Neural crest cell (in vitro differentiated cells): ENCODE measurements at regions not wholly inside any gene's neighbourhood (a gene's known extent, or its start where the extent isn't known, plus 50 kb on each side); places are given as distances from the start of the nearest gene placed in this dataset.

Source experiments
- DNase-seq: peaks from one replicate; pipeline ENCODE4 v3.0.0; 2021; ENCODE audit warnings: low read depth, mixed read lengths, low spot score
- H3K27ac Mint-ChIP-seq: one replicate; pipeline ENCODE4 v1.8.0; 2021; ENCODE audit warnings: mild to moderate bottlenecking, mixed read lengths; ENCODE audit not compliant: unreplicated experiment
- H3K27me3 Mint-ChIP-seq: 2 replicates; pipeline ENCODE4 v1.8.0; 2021; ENCODE audit warnings: low read depth, mild to moderate bottlenecking, mixed read lengths
- H3K36me3 Mint-ChIP-seq: 2 replicates; pipeline ENCODE4 v1.8.0; 2021; ENCODE audit warnings: low read depth, mild to moderate bottlenecking, mixed read lengths
- H3K4me1 Mint-ChIP-seq: 2 replicates; pipeline ENCODE4 v1.8.0; 2021; ENCODE audit warnings: mixed read lengths
- H3K4me3 Mint-ChIP-seq: one replicate; pipeline ENCODE4 v1.8.0; 2021; ENCODE audit warnings: mild to moderate bottlenecking, mixed read lengths
- H3K9me3 Mint-ChIP-seq: 2 replicates; pipeline ENCODE4 v1.8.0; 2021; ENCODE audit warnings: mixed read lengths
- TF ChIP-seq, protein P1 (sequence below): fragments of 200-600 bp; sonication (generic); conservative IDR thresholded peaks from 2 replicates; pipeline ENCODE4 v1.5.0; 2021; ENCODE audit warnings: antibody characterized with exemption, mild to moderate bottlenecking

DNA sequence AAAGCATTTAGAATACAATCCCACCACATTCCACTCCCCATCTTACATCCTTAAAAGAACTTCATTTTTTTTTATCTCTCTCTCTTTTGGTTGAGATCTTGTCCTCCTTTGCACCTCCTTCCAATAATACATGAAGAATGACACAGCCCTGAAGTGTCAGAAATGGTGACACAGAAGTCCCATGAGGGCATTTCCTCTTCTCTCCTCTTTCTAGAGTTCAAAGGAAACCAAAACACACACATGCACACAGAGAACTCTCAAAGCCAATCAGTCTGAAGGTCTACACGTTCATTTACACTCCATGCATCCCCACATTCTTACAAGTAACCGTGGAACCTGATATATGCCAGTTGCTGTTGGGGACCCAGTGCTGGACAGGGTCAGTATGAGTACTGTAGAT is 450.7 kb downstream of the HNRNPD start:
- no peak overlapping the region for H3K4me3 Mint-ChIP-seq
- no peak for DNase-seq
- no peaks in the 10 kb centered on the region for H3K4me1 Mint-ChIP-seq
- no peak overlapping the region for H3K27ac Mint-ChIP-seq
- H3K27me3 Mint-ChIP-seq = peaks cover 4% of the 10 kb centered on the region
- H3K9me3 Mint-ChIP-seq = peaks cover 2% of the 10 kb centered on the region
- no peaks in the 10 kb centered on the region for H3K36me3 Mint-ChIP-seq
- TF ChIP-seq, protein P1, sequence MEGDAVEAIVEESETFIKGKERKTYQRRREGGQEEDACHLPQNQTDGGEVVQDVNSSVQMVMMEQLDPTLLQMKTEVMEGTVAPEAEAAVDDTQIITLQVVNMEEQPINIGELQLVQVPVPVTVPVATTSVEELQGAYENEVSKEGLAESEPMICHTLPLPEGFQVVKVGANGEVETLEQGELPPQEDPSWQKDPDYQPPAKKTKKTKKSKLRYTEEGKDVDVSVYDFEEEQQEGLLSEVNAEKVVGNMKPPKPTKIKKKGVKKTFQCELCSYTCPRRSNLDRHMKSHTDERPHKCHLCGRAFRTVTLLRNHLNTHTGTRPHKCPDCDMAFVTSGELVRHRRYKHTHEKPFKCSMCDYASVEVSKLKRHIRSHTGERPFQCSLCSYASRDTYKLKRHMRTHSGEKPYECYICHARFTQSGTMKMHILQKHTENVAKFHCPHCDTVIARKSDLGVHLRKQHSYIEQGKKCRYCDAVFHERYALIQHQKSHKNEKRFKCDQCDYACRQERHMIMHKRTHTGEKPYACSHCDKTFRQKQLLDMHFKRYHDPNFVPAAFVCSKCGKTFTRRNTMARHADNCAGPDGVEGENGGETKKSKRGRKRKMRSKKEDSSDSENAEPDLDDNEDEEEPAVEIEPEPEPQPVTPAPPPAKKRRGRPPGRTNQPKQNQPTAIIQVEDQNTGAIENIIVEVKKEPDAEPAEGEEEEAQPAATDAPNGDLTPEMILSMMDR = no peak

DNA sequence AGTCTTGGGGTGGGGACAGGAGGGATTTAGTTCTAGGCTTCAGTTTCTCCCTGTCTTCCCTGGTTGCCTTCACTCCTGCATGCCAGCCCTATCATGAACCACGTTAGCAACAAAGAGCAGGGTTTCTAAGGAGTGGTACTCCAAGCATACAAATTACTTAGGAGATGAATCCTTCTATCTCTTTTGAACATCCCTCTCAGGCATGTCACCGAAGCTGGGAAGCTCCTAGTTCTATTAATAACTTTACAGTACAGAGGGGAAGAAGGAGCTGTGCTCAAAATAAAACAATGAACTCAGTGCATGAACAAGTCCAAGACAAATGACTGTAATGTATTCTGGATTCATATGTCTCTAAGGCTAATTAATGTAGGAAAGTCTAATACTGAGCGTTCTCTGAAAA is 450.6 kb upstream of the RASGEF1B start:
- H3K9me3 Mint-ChIP-seq = peaks cover 2% of the 10 kb centered on the region
- H3K4me1 Mint-ChIP-seq = no peaks in the 10 kb centered on the region
- peaks cover 4% of the 10 kb centered on the region for H3K27me3 Mint-ChIP-seq
- H3K36me3 Mint-ChIP-seq = no peaks in the 10 kb centered on the region
- H3K4me3 Mint-ChIP-seq = no peak overlapping the region
- no peak overlapping the region for H3K27ac Mint-ChIP-seq
- no peak for DNase-seq
- TF ChIP-seq, protein P1 = no peak

DNA sequence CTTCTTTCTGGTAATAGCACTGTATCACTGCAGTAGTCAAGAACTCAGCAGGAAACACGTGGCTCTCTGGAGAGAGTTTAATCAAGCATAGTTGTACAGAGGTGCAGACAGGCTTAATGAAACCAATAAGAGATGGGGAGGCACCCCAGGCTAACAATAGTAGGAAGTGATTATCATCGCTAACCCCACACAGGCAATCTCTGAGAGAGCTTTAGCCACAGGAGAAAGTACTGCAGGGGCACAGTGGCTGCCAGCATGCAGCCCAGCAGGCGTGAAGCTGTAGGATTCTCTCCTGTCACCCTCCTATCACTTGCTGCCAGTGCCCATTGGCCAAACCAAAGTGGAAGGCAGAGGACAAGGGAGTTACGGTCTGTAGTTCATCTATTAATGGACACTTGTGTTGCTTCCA is 450.0 kb upstream of the RASGEF1B start:
- no peaks in the 10 kb centered on the region for H3K4me1 Mint-ChIP-seq
- H3K27me3 Mint-ChIP-seq = peaks cover 4% of the 10 kb centered on the region
- peaks cover 2% of the 10 kb centered on the region for H3K9me3 Mint-ChIP-seq
- H3K27ac Mint-ChIP-seq = no peak overlapping the region
- no peak for DNase-seq
- H3K36me3 Mint-ChIP-seq = no peaks in the 10 kb centered on the region
- TF ChIP-seq, protein P1 = no peak
- H3K4me3 Mint-ChIP-seq = no peak overlapping the region

DNA sequence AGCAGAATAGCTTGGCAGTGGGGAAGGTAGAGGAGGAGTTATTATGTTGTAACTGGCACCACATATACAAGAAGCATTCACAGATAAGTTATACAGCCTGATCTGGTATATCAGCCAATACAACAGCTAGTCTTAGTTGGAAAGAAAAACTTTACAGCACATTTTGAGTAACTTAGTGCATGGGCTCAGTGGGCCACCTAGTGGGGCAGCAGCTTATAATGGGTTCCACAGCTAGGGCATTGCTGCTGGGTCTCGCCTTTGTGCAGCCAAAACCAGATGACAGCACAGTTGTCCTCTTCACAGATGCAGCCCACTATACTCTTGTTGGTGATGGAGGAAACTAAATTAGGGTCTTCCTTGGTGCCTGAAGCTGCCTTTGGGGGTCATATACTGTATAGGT is 448.1 kb upstream of the RASGEF1B start:
- Mint-ChIP-seq H3K27ac (no peak overlapping the region), H3K4me3 (no peak overlapping the region), H3K36me3 (no peaks in the 10 kb centered on the region), H3K9me3 (no peaks in the 10 kb centered on the region), H3K4me1 (no peaks in the 10 kb centered on the region), H3K27me3 (no peaks in the 10 kb centered on the region)
- DNase-seq = no peak
- TF ChIP-seq, protein P1 = no peak

DNA sequence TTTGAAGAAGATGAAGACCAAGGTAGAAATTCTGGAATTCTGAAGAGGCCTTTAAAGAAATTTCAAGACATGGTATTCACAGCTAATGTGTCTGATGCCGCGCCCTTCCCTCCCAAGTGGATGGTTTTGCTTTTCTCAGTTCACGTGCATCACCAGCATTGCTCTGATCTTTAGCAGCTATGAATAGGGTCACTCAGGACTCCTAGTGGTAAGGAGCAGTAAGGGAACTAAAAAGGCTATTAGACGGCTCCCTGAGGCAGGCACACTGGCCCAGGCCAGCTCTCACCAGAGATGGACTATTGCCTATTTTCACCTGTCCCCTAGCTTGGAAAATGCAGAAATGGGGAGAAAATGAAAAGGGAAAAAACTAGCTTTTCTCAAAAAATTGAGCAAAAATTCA is 447.5 kb upstream of the RASGEF1B start:
- Mint-ChIP-seq H3K4me1 (no peaks in the 10 kb centered on the region), H3K9me3 (no peaks in the 10 kb centered on the region)
- DNase-seq = no peak

More for the DNA sequence above, 447.5 kb upstream of the RASGEF1B start:
- H3K4me3 Mint-ChIP-seq = no peak overlapping the region
- no peaks in the 10 kb centered on the region for H3K27me3 Mint-ChIP-seq
- no peak overlapping the region for H3K27ac Mint-ChIP-seq
- TF ChIP-seq, protein P1 = peak; percentile 54
- no peaks in the 10 kb centered on the region for H3K36me3 Mint-ChIP-seq
